ENCODE measurements at regions not wholly inside any gene's neighbourhood (a gene's known extent, or its start where the extent isn't known, plus 50 kb on each side); places are given as distances from the start of the nearest gene placed in this dataset.

- intact Hi-C loops (cut with DNase I) = no loop called here
- TF ChIP-seq CTCF (IDR thresholded peaks at IDR 0.05) = no peak
- no peak for TF ChIP-seq POLR2AphosphoS5 (IDR thresholded peaks at IDR 0.05)
- Histone ChIP-seq H3K27me3 (no peaks in the 10 kb centered on the region), H3K9me3 (no peaks in the 10 kb centered on the region), H3K36me3 (no peaks in the 10 kb centered on the region), H3K27ac (no peak overlapping the region), H3K4me1 (no peaks in the 10 kb centered on the region), H3K4me3 (no peak overlapping the region)
- 75 to 90% methylated on average over 1 of the region's 1 CpG for WGBS, 2 donors
- no peak for DNase-seq
Observed at GRCh38 chr4:17288151-17288550, 223.7 kb downstream of the QDPR start.

- intact Hi-C loops (cut with DNase I) = no loop called here
- H3K4me1 ChIP-seq = no peaks in the 10 kb centered on the region
- no peak for DNase-seq
- 58 to 72% methylated on average over 7 of the region's 7 CpGs for WGBS, 2 donors
- H3K27ac ChIP-seq = no peak overlapping the region
- no peak overlapping the region for H3K4me3 ChIP-seq
- H3K36me3 ChIP-seq = no peaks in the 10 kb centered on the region
- no peaks in the 10 kb centered on the region for H3K27me3 ChIP-seq
- TF ChIP-seq CTCF (IDR thresholded peaks at IDR 0.05) (no peak), POLR2A (IDR thresholded peaks at IDR 0.05) (no peak), POLR2AphosphoS5 (IDR thresholded peaks at IDR 0.05) (no peak), EP300 (IDR thresholded peaks at IDR 0.05) (no peak)
- no peaks in the 10 kb centered on the region for H3K9me3 ChIP-seq
Observed at GRCh38 chr4:17286752-17287460, 225.0 kb downstream of the QDPR start.

- Histone ChIP-seq H3K9me3 (no peaks in the 10 kb centered on the region), H3K4me1 (no peaks in the 10 kb centered on the region), H3K27ac (no peak overlapping the region), H3K36me3 (no peaks in the 10 kb centered on the region), H3K27me3 (no peaks in the 10 kb centered on the region), H3K4me3 (no peak overlapping the region)
- no peak for DNase-seq
- WGBS, 2 donors = 68 to 87% methylated on average over 4 of the region's 4 CpGs
- intact Hi-C loops (cut with DNase I) = no loop called here
- TF ChIP-seq CTCF (IDR thresholded peaks at IDR 0.05) = no peak
Observed at GRCh38 chr4:17285747-17286146, 226.1 kb downstream of the QDPR start.

- DNase-seq = no peak
Observed at GRCh38 chr4:17284323-17285175, 227.3 kb downstream of the QDPR start.

More at GRCh38 chr4:17284323-17285175, 227.3 kb downstream of the QDPR start:
- Histone ChIP-seq H3K27ac (no peak overlapping the region), H3K27me3 (no peaks in the 10 kb centered on the region), H3K36me3 (no peaks in the 10 kb centered on the region), H3K4me1 (no peaks in the 10 kb centered on the region), H3K4me3 (no peak overlapping the region), H3K9me3 (no peaks in the 10 kb centered on the region)
- intact Hi-C loops (cut with DNase I) = no loop called here
- no peak for TF ChIP-seq CTCF (IDR thresholded peaks at IDR 0.05)
- no peak for TF ChIP-seq EP300 (IDR thresholded peaks at IDR 0.05)
- no peak for TF ChIP-seq POLR2A (IDR thresholded peaks at IDR 0.05)
- no peak for TF ChIP-seq POLR2AphosphoS5 (IDR thresholded peaks at IDR 0.05)
- 78% methylated on average over 5 of the region's 5 CpGs for WGBS, 2 donors

All from sigmoid colon (tissue), 6 donors.